ENCODE measurements at regions not wholly inside any gene's neighbourhood (a gene's known extent, or its start where the extent isn't known, plus 50 kb on each side); places are given as distances from the start of the nearest gene placed in this dataset.

- no peak for TF ChIP-seq CTCF (IDR thresholded peaks at IDR 0.05)
- no peaks in the 10 kb centered on the region for H3K4me1 ChIP-seq
- H3K27ac ChIP-seq = no peak overlapping the region
- ATAC-seq (no peak), DNase-seq (no peak)
- intact Hi-C loops (cut with DNase I) = no loop called here
- no peaks in the 10 kb centered on the region for H3K27me3 ChIP-seq
- no peaks in the 10 kb centered on the region for H3K9me3 ChIP-seq
- no peaks in the 10 kb centered on the region for H3K36me3 ChIP-seq
- no peak overlapping the region for H3K4me3 ChIP-seq
These were observed 98.7 kb upstream of the PLXNC1 start for GRCh38 chr12:94049718-94050117.

GRCh38 chr12:94053676-94054075 lies 94.7 kb upstream of the PLXNC1 start:
- Histone ChIP-seq H3K27me3 (no peaks in the 10 kb centered on the region), H3K9me3 (no peaks in the 10 kb centered on the region), H3K36me3 (no peaks in the 10 kb centered on the region), H3K4me3 (no peak overlapping the region), H3K4me1 (no peaks in the 10 kb centered on the region), H3K27ac (no peak overlapping the region)
- DNase-seq (no peak), ATAC-seq (no peak)
- TF ChIP-seq CTCF (IDR thresholded peaks at IDR 0.05) = no peak
- intact Hi-C loops (cut with DNase I) = no loop called here

GRCh38 chr12:94055528-94055927 lies 92.8 kb upstream of the PLXNC1 start:
- TF ChIP-seq CTCF (IDR thresholded peaks at IDR 0.05) = no peak
- H3K9me3 ChIP-seq = no peaks in the 10 kb centered on the region
- no peak overlapping the region for H3K27ac ChIP-seq
- no peaks in the 10 kb centered on the region for H3K27me3 ChIP-seq
- H3K36me3 ChIP-seq = no peaks in the 10 kb centered on the region
- no peaks in the 10 kb centered on the region for H3K4me1 ChIP-seq
- intact Hi-C loops (cut with DNase I) = no loop called here
- ATAC-seq = no peak
- no peak for DNase-seq
- no peak overlapping the region for H3K4me3 ChIP-seq

- ATAC-seq (no peak), DNase-seq (no peak)
- intact Hi-C loops (cut with DNase I) = no loop called here
- TF ChIP-seq CTCF (IDR thresholded peaks at IDR 0.05) = no peak
- Histone ChIP-seq H3K36me3 (no peaks in the 10 kb centered on the region), H3K27me3 (no peaks in the 10 kb centered on the region), H3K27ac (no peak overlapping the region), H3K9me3 (no peaks in the 10 kb centered on the region), H3K4me3 (no peak overlapping the region), H3K4me1 (no peaks in the 10 kb centered on the region)
These were observed 91.8 kb upstream of the PLXNC1 start for GRCh38 chr12:94056419-94057158.

- intact Hi-C loops (cut with DNase I) = no loop called here
- H3K9me3 ChIP-seq = no peaks in the 10 kb centered on the region
- peaks cover 6% of the 10 kb centered on the region for H3K4me1 ChIP-seq
- DNase-seq (no peak), ATAC-seq (no peak)
- no peak for TF ChIP-seq CTCF (IDR thresholded peaks at IDR 0.05)
- no peaks in the 10 kb centered on the region for H3K36me3 ChIP-seq
- no peak overlapping the region for H3K4me3 ChIP-seq
- no peak overlapping the region for H3K27ac ChIP-seq
- H3K27me3 ChIP-seq = no peaks in the 10 kb centered on the region
These were observed 90.9 kb upstream of the PLXNC1 start for GRCh38 chr12:94057262-94058151.

All from upper lobe of right lung (tissue), 1 donor.